ENCODE measurements at regions not wholly inside any gene's neighbourhood (a gene's known extent, or its start where the extent isn't known, plus 50 kb on each side); places are given as distances from the start of the nearest gene placed in this dataset.
"Not testable (repeated sequence)": the region's sequence is repeated elsewhere in the genome, so short reads cannot be mapped to it uniquely, and the experiment has no call there.

DNA sequence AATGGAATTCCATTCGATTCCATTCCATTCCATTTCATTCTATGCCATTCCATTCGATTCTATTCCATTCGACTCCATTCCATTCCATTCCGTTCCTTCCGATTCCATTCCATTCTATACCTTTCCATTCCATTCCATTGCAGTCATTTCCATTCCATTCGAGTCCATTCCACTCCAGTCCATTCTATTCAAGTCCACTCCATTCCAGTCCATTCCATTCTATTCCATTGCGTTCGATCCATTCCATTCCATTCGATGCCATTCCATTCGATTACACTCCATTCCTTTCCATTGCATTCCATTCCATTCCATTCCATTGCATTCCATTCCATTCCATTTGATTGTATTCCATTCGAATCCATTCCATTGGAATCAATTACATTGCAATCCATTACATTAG, 1119.8 kb downstream of the RPIA start:
- peaks cover 0 to 33% (median 0%) of the 10 kb centered on the region in 3 donors for H3K9me3 ChIP-seq (replicated peaks in 1 of 3)
- WGBS, 4 donors: 64 to 73% (median 68%) methylated on average over 11 of the region's 11 CpGs
- TF ChIP-seq, protein P1, sequence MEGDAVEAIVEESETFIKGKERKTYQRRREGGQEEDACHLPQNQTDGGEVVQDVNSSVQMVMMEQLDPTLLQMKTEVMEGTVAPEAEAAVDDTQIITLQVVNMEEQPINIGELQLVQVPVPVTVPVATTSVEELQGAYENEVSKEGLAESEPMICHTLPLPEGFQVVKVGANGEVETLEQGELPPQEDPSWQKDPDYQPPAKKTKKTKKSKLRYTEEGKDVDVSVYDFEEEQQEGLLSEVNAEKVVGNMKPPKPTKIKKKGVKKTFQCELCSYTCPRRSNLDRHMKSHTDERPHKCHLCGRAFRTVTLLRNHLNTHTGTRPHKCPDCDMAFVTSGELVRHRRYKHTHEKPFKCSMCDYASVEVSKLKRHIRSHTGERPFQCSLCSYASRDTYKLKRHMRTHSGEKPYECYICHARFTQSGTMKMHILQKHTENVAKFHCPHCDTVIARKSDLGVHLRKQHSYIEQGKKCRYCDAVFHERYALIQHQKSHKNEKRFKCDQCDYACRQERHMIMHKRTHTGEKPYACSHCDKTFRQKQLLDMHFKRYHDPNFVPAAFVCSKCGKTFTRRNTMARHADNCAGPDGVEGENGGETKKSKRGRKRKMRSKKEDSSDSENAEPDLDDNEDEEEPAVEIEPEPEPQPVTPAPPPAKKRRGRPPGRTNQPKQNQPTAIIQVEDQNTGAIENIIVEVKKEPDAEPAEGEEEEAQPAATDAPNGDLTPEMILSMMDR (IDR thresholded peaks at IDR 0.05): no peak
- TF ChIP-seq POLR2A (IDR thresholded peaks at IDR 0.05): no peak
- no peaks in the 10 kb centered on the region for H3K36me3 ChIP-seq (replicated peaks in 1 of 2)
- H3K27me3 ChIP-seq: no peaks in the 10 kb centered on the region
- intact Hi-C loops (cut with DNase I): no loop called here
- no peaks in the 10 kb centered on the region for H3K4me1 ChIP-seq (replicated peaks in 1 of 2)
- no peak overlapping the region for H3K27ac ChIP-seq
- no peak overlapping the region for H3K4me3 ChIP-seq
- no peak for DNase-seq

DNA sequence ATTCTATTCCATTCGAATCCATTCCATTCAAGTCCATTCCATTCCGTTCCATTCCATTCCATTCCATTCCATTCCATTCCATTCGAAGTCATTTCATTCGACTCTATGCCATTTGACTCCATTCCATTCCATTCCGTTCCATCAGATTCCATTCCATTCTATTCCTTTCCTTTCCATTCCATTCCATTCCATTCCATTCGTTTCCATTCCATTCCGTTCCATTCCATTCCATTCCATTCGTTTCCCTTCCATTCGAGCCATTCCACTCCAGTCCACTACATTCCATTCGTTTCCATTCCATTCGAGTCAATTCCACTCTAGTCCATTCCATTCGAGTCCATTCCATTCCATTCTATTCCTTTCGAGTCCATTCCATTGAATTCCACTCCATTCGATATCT, 1120.4 kb downstream of the RPIA start:
- H3K27me3 ChIP-seq; H3K36me3 ChIP-seq (replicated peaks in 1 of 2); H3K4me1 ChIP-seq (replicated peaks in 1 of 2); H3K4me3 ChIP-seq; intact Hi-C loops (cut with DNase I); H3K27ac ChIP-seq; DNase-seq: not testable (repeated sequence)
- H3K9me3 ChIP-seq (replicated peaks in 1 of 3): peaks cover 0 to 33% (median 0%) of the 10 kb centered on the region in 3 donors
- WGBS, 4 donors: 66 to 74% (median 67%) methylated on average over 14 of the region's 14 CpGs

DNA sequence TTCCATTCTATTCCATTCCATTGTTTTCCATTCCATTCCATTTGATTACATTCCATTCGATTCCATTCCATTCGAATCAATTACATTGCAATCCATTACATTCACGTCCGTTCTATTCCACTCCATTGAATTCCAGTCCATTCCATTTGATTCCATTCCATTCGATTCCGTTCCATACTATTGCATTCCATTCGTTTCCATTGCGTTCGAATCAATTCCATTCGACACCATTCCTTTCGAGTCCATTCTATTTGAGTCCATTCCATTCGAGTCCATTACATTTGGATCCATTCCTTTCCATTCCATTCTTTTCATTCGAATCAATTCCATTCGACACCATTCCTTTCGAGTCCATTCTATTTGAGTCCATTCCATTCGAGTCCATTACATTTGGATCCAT, 1122.9 kb downstream of the RPIA start:
- H3K27me3 ChIP-seq; intact Hi-C loops (cut with DNase I); H3K27ac ChIP-seq; DNase-seq; H3K4me3 ChIP-seq; H3K4me1 ChIP-seq (replicated peaks in 1 of 2); H3K36me3 ChIP-seq (replicated peaks in 1 of 2): not testable (repeated sequence)
- peaks cover 0 to 49% (median 0%) of the 10 kb centered on the region in 3 donors for H3K9me3 ChIP-seq (replicated peaks in 1 of 3)
- 78 to 86% (median 81%) methylated on average over 16 of the region's 16 CpGs for whole genome bisulfite sequencing, 4 donors

DNA sequence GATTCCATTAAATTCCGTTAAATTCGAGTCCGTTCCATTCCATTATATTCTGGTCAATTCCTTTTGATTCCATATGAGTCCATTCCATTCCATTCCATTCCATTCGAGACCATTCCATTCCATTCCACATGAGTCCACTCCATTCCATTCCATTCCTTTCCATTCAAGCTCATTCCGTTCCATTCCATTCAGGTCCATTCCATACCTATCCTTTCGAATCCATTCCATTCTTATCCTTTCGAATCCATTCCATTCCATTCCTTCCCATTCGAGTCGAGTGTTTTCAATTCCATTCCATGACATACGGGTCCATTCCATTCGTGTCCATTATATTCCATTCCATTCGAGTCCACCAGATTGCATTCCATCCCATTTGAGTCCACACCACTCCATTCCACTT, 1127.4 kb downstream of the RPIA start:
- H3K27me3 ChIP-seq: no peaks in the 10 kb centered on the region
- H3K4me1 ChIP-seq (replicated peaks in 1 of 2): no peaks in the 10 kb centered on the region
- WGBS, 4 donors: 74 to 82% (median 75%) methylated on average over 12 of the region's 12 CpGs
- no peak overlapping the region for H3K27ac ChIP-seq
- no peak for DNase-seq
- H3K4me3 ChIP-seq: no peak overlapping the region
- no peaks in the 10 kb centered on the region for H3K36me3 ChIP-seq (replicated peaks in 1 of 2)
- H3K9me3 ChIP-seq (replicated peaks in 1 of 3): peaks cover 0 to 35% (median 0%) of the 10 kb centered on the region in 3 donors
- TF ChIP-seq POLR2A (IDR thresholded peaks at IDR 0.05): no peak
- TF ChIP-seq, protein P1 (IDR thresholded peaks at IDR 0.05): no peak
- intact Hi-C loops (cut with DNase I): no loop called here

DNA sequence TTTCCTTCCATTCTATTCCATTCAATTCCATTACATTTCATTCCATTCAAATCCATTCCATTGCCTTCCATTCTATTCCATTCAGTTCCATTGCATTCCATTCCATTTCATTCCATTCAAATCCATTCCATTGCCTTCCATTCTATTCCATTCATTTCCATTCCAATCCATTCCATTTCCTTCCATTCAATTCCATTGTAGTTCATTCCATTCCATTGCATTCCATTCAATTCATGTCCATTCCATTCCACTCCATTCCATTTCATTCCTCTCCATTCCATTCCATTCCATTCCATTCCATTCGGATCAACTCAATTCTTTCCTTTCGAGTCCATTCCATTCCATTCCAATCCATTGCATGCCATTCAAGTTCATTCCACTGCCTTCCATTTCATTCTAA, 1128.3 kb downstream of the RPIA start:
- Histone ChIP-seq H3K27ac (no peak overlapping the region), H3K36me3 (replicated peaks in 1 of 2) (no peaks in the 10 kb centered on the region), H3K9me3 (replicated peaks in 1 of 3) (peaks cover 0 to 35% (median 0%) of the 10 kb centered on the region in 3 donors), H3K4me1 (replicated peaks in 1 of 2) (no peaks in the 10 kb centered on the region), H3K27me3 (no peaks in the 10 kb centered on the region), H3K4me3 (no peak overlapping the region)
- TF ChIP-seq, protein P1 (IDR thresholded peaks at IDR 0.05): no peak
- TF ChIP-seq POLR2A (IDR thresholded peaks at IDR 0.05): no peak
- intact Hi-C loops (cut with DNase I): no loop called here
- DNase-seq: no peak
- WGBS, 4 donors: 77 to 81% (median 79%) methylated on average over 2 of the region's 2 CpGs

Measured in adrenal gland (tissue), 9 donors.